ENCODE measurements at regions not wholly inside any gene's neighbourhood (a gene's known extent, or its start where the extent isn't known, plus 50 kb on each side); places are given as distances from the start of the nearest gene placed in this dataset.

DNA sequence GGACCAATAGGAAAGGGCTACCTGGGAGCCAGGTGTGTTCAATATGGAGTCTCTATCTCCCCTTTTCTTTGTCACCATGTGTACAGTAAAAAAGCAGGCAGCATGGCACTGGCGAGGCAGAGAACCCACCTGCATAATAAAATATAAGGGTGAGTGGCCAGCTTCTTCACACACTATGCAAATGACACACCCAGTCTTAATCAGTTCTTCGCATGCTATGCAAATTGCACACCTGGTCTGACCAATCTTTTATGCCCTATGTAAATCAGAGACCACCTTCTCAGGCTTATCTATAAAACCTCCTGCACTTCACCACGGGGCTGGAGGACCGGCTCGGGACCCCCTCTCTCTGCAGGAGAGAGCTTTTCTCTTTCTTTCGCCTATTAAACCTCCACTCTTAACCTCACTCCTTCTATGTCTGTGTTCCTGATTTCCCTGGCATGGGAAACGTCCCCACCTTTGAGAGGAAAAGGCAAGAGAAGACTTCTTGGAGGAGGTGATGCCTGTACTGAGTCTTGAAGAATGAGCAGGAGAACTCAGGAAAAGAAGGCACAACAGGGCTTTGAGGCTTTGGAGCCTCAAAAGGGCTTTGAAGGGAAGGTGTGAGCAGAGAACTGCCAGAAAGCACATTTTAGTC, 502.1 kb downstream of the GRIN2A start:
- Mint-ChIP-seq H3K27me3 (no peaks in the 10 kb centered on the region), H3K36me3 (ENCODE audit: low read depth) (no peaks in the 10 kb centered on the region), H3K4me1 (no peaks in the 10 kb centered on the region), H3K4me3 (no peak overlapping the region), H3K9me3 (peaks cover 8% of the 10 kb centered on the region), H3K27ac (no peak overlapping the region)
- no peak for ATAC-seq (replicated peaks)

DNA sequence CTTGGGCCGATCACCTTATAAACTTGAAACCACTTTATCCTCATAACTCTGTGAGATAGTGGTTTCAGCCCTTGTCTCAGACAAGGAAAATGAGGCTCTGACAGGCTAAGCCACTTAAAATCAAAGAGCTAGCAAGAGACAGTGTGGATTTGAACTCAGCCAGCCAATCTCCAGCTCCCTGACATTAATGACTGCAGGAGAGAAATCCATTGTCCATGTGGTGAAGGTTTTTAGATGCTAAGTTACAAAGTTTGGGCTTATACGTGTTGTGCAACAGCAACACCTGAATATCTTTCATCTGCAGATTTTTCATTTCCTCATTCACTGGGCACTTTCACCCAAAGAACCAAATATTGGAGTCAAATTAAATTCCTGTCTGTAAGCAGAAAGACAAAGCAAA, 501.3 kb downstream of the GRIN2A start:
- Mint-ChIP-seq H3K4me3 (no peak overlapping the region), H3K27ac (no peak overlapping the region), H3K9me3 (peaks cover 8% of the 10 kb centered on the region), H3K4me1 (no peaks in the 10 kb centered on the region), H3K27me3 (no peaks in the 10 kb centered on the region), H3K36me3 (ENCODE audit: low read depth) (no peaks in the 10 kb centered on the region)
- ATAC-seq (replicated peaks): no peak

DNA sequence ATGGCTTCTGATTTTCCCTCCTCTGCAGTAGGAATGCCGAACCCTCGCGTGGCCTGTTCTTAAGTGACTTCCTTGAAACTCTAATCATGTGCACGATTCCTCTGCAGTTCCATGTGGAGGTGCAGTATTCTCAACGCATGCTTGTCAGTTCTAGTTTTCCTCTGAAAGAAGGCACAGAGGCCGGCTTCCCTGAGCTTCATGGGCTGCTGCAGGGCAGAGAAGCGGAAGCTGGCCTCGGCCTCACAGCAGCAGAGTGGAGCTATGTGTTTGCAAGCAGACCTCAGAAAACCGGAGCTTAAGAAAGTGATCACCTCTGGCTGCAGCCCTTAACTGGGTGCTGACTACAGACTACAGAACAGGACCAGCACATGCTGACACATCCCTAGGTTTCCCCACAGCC, 500.7 kb downstream of the GRIN2A start:
- no peak overlapping the region for H3K27ac Mint-ChIP-seq
- H3K36me3 Mint-ChIP-seq (ENCODE audit: low read depth): no peaks in the 10 kb centered on the region
- H3K4me3 Mint-ChIP-seq: no peak overlapping the region
- no peaks in the 10 kb centered on the region for H3K27me3 Mint-ChIP-seq
- no peaks in the 10 kb centered on the region for H3K4me1 Mint-ChIP-seq
- H3K9me3 Mint-ChIP-seq: peaks cover 8% of the 10 kb centered on the region
- no peak for ATAC-seq (replicated peaks)

DNA sequence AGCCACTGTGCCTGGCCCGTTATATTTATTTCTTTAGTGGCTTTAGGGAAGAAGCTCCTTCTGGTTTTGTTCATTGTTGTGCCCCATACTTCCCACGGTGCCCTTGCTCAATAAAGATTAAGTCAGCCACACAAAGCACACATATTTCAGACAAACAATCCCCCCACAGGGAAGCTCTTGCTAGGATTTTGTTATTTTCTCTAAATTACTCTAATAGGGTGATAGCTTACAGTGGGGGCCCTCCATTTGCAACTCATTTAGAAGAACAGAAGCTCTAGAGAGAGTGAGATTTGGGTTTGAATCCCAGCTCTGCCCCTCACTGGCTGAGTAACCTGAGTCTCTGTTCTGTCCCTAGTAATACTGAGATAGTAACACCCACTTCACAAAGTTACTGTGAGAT, 499.9 kb downstream of the GRIN2A start:
- H3K36me3 Mint-ChIP-seq (ENCODE audit: low read depth): no peaks in the 10 kb centered on the region
- peaks cover 8% of the 10 kb centered on the region for H3K9me3 Mint-ChIP-seq
- no peaks in the 10 kb centered on the region for H3K4me1 Mint-ChIP-seq
- no peak overlapping the region for H3K4me3 Mint-ChIP-seq
- ATAC-seq (replicated peaks): no peak
- H3K27ac Mint-ChIP-seq: no peak overlapping the region
- no peaks in the 10 kb centered on the region for H3K27me3 Mint-ChIP-seq

DNA sequence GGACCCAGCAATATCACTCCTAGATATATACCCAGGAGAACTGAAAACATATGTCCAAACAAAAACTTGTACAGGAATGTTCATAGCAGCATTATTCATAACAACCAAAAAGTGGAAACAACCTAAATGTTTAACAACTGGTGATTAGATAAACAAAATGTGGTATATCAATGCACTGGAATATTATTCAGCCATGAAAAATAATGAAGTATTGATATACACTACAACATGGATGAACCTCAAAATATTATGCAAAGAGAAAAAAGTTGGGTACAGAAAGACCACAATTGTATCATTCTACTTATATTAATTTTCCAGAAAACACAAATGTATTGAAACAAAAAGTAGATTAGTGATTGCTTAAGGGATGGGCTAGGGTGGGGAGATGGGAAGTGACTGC, 498.6 kb downstream of the GRIN2A start:
- Mint-ChIP-seq H3K27ac (no peak overlapping the region), H3K4me1 (no peaks in the 10 kb centered on the region), H3K36me3 (ENCODE audit: low read depth) (no peaks in the 10 kb centered on the region)

DNA sequence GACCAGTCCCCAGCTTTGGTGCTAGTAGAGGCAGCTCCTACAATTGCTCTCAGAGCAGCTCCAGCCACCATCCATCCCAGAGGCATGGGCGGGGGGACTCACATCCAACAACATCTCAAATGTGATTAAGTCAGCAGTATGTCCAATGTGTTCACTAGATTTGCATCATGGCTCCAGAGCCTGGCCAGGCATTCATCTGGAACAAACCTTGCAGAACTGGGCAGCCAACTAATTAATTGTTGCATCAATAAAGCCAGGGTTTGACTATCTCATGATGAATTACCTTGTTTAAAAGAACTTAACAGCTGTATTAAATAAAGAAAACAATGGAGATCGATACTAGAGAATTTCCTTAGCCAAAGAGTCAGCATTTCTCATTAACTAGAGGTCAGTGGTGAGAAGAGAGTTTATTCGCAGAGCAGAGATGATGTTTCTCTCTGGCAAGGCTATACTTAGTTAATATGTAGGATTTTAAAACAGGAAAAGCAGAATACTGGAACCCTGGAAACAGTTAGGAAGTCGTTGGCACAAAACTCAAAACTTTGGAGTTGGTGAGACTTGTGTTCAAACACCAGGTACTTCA, 494.4 kb downstream of the GRIN2A start:
- Mint-ChIP-seq H3K27ac (no peak overlapping the region), H3K36me3 (ENCODE audit: low read depth) (no peaks in the 10 kb centered on the region), H3K4me1 (no peaks in the 10 kb centered on the region), H3K27me3 (no peaks in the 10 kb centered on the region), H3K4me3 (no peak overlapping the region), H3K9me3 (peaks cover 9% of the 10 kb centered on the region)
- ATAC-seq (replicated peaks): no peak

More for the DNA sequence above, 498.6 kb downstream of the GRIN2A start:
- Mint-ChIP-seq H3K27me3 (no peaks in the 10 kb centered on the region), H3K9me3 (peaks cover 8% of the 10 kb centered on the region), H3K4me3 (no peak overlapping the region)
- no peak for ATAC-seq (replicated peaks)

DNA sequence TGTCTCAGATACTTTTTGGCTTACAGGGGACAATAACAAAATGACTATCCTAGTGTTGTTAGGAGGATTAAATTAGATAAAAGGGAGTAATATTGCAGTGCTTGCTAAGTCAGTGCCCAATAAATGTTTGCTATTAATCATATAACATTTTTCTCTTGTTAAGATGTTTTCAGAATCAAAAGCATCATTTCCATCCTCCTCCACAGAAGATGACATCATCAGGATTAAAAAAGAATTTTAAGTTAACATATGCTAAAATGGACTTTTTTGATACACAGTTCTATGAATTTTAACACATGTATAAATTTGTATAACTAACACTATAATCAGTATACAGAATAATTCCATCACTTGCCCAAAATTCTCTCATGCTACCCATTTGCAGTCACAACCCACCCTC, 492.6 kb downstream of the GRIN2A start:
- no peak overlapping the region for H3K27ac Mint-ChIP-seq
- peaks cover 2% of the 10 kb centered on the region for H3K27me3 Mint-ChIP-seq
- H3K4me3 Mint-ChIP-seq: no peak overlapping the region
- ATAC-seq (replicated peaks): no peak
- H3K36me3 Mint-ChIP-seq (ENCODE audit: low read depth): no peaks in the 10 kb centered on the region
- H3K9me3 Mint-ChIP-seq: peaks cover 4% of the 10 kb centered on the region
- no peaks in the 10 kb centered on the region for H3K4me1 Mint-ChIP-seq

DNA sequence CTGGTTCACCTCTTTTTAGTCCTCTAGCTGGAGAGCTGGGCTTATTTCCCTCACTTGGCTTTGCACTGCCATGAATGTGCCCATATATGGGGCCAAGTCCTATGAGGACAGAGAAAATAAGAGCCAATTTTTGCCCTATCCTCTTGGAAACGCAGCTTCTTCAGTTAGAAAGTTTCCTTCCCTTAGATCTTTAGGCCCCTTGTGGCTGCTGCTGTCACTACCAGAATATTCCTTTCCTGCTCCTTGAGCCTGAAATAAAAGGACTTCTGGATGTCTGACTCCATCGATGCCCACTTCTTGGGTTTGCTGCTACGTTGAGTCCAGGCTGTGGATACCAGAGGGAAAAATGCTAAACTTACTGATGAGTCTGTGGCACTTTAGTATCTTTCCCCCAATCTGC, 487.1 kb downstream of the GRIN2A start:
- Mint-ChIP-seq H3K36me3 (ENCODE audit: low read depth) (no peaks in the 10 kb centered on the region), H3K9me3 (peaks cover 4% of the 10 kb centered on the region), H3K4me3 (no peak overlapping the region), H3K27ac (no peak overlapping the region), H3K27me3 (peaks cover 3% of the 10 kb centered on the region), H3K4me1 (no peaks in the 10 kb centered on the region)
- ATAC-seq (replicated peaks): no peak
